ENCODE measurements at regions not wholly inside any gene's neighbourhood (a gene's known extent, or its start where the extent isn't known, plus 50 kb on each side); places are given as distances from the start of the nearest gene placed in this dataset.

GRCh38 chr22:44615146-44615545, 86.9 kb upstream of the PRR5 start:
- Mint-ChIP-seq H3K9me3 (peaks cover 13% of the 10 kb centered on the region), H3K27me3 (ENCODE audit: low read depth) (no peaks in the 10 kb centered on the region), H3K4me3 (no peak overlapping the region), H3K27ac (no peak overlapping the region), H3K4me1 (no peaks in the 10 kb centered on the region), H3K36me3 (no peaks in the 10 kb centered on the region)
- no peak for DNase-seq (ENCODE audit: low spot score in 2 of 2, unreplicated experiment in 2 of 2)
- TF ChIP-seq CTCF (IDR thresholded peaks at IDR 0.05; ENCODE audit: unreplicated experiment) = no peak

- no peak for DNase-seq (ENCODE audit: low spot score in 2 of 2, unreplicated experiment in 2 of 2)
- TF ChIP-seq CTCF (IDR thresholded peaks at IDR 0.05; ENCODE audit: unreplicated experiment) = no peak
- Mint-ChIP-seq H3K27ac (no peak overlapping the region), H3K4me3 (no peak overlapping the region), H3K27me3 (ENCODE audit: low read depth) (peaks cover 8% of the 10 kb centered on the region), H3K9me3 (peaks cover 15% of the 10 kb centered on the region), H3K36me3 (no peaks in the 10 kb centered on the region), H3K4me1 (peaks cover 4% of the 10 kb centered on the region)
These were observed 88.8 kb upstream of the PRR5 start for GRCh38 chr22:44613196-44613595.

GRCh38 chr22:44611880-44612496, 90.0 kb upstream of the PRR5 start:
- no peak for TF ChIP-seq CTCF (IDR thresholded peaks at IDR 0.05; ENCODE audit: unreplicated experiment)
- Mint-ChIP-seq H3K4me3 (no peak overlapping the region), H3K27ac (no peak overlapping the region), H3K36me3 (no peaks in the 10 kb centered on the region), H3K4me1 (peaks cover 4% of the 10 kb centered on the region), H3K27me3 (ENCODE audit: low read depth) (peaks cover 20% of the 10 kb centered on the region), H3K9me3 (peaks cover 15% of the 10 kb centered on the region)
- DNase-seq (ENCODE audit: low spot score in 2 of 2, unreplicated experiment in 2 of 2) = no peak

- Mint-ChIP-seq H3K4me3 (no peak overlapping the region), H3K4me1 (peaks cover 4% of the 10 kb centered on the region), H3K36me3 (no peaks in the 10 kb centered on the region), H3K27ac (no peak overlapping the region), H3K27me3 (ENCODE audit: low read depth) (peaks cover 39% of the 10 kb centered on the region), H3K9me3 (peaks cover 15% of the 10 kb centered on the region)
- no peak for TF ChIP-seq CTCF (IDR thresholded peaks at IDR 0.05; ENCODE audit: unreplicated experiment)
- no peak for DNase-seq (ENCODE audit: low spot score in 2 of 2, unreplicated experiment in 2 of 2)
These were observed 91.9 kb upstream of the PRR5 start for GRCh38 chr22:44610071-44610470.

DNA sequence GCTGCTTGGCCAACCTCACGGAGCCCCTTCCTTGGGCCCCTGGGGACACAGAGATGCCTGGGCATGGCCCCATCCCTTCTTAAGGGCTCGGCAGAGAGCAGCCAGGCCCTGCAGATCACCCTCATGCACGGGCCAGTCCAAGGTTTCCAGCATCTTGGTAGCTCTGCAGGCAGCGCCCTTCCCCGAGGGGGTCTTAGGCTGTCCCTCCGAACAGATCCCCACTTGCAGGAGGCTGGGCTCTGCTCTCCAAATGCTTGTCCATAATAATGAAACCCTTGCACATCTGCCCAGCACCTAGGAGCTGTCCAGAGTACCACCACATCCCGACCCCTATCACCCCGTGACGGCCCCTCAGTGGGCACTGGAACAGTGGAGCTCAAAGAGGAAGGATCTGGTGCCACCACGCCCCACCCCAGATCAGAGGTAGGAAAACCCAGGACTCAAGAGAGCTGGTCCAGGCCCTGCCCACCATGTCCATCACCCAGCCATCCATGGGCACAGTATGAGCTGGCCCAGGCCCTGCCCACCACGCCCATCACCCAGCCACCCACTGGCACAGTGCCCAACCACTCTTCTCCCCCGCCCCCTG, 92.5 kb upstream of the PRR5 start:
- H3K4me1 Mint-ChIP-seq = peaks cover 4% of the 10 kb centered on the region
- TF ChIP-seq CTCF (IDR thresholded peaks at IDR 0.05; ENCODE audit: unreplicated experiment) = no peak
- no peak for DNase-seq (ENCODE audit: low spot score in 2 of 2, unreplicated experiment in 2 of 2)
- no peak overlapping the region for H3K27ac Mint-ChIP-seq
- H3K36me3 Mint-ChIP-seq = no peaks in the 10 kb centered on the region
- H3K4me3 Mint-ChIP-seq = no peak overlapping the region
- peaks cover 15% of the 10 kb centered on the region for H3K9me3 Mint-ChIP-seq
- H3K27me3 Mint-ChIP-seq (ENCODE audit: low read depth) = peaks cover 45% of the 10 kb centered on the region
